Myocyte (in vitro differentiated cells): ENCODE measurements at regions not wholly inside any gene's neighbourhood (a gene's known extent, or its start where the extent isn't known, plus 50 kb on each side); places are given as distances from the start of the nearest gene placed in this dataset.
"Not testable (repeated sequence)": the region's sequence is repeated elsewhere in the genome, so short reads cannot be mapped to it uniquely, and the experiment has no call there.

Source experiments
- DNase-seq: peaks from one replicate; pipeline ENCODE4 v3.0.0-alpha.2; 2012; ENCODE audit warnings: low read depth

GRCh38 chr11:114928260-114928870 is 250.0 kb downstream of the NXPE2 start:
- no peak for DNase-seq

GRCh38 chr11:114929351-114930000 is 251.1 kb downstream of the NXPE2 start:
- no peak for DNase-seq

GRCh38 chr11:114938799-114939198 is 260.5 kb downstream of the NXPE2 start:
- no peak for DNase-seq

GRCh38 chr11:114942207-114942606 is 263.9 kb downstream of the NXPE2 start:
- DNase-seq: no peak

GRCh38 chr11:114949614-114950351 is 271.5 kb downstream of the NXPE2 start:
- no peak for DNase-seq

GRCh38 chr11:114953039-114953438 is 274.7 kb downstream of the NXPE2 start:
- DNase-seq: no peak

GRCh38 chr11:114955923-114956322 is 277.6 kb downstream of the NXPE2 start:
- DNase-seq: no peak

GRCh38 chr11:114956566-114956965 is 278.2 kb downstream of the NXPE2 start:
- DNase-seq: no peak

- no peak for DNase-seq
These were observed 281.7 kb downstream of the NXPE2 start for GRCh38 chr11:114959953-114960505.

- DNase-seq: not testable (repeated sequence)
These were observed 282.5 kb downstream of the NXPE2 start for GRCh38 chr11:114960819-114961218.

GRCh38 chr11:114964676-114965214 is 286.4 kb downstream of the NXPE2 start:
- DNase-seq: no peak

- no peak for DNase-seq
These were observed 292.8 kb downstream of the NXPE2 start for GRCh38 chr11:114970927-114971645.

GRCh38 chr11:114972105-114972504 is 293.8 kb downstream of the NXPE2 start:
- no peak for DNase-seq

- DNase-seq: no peak
These were observed 299.3 kb downstream of the NXPE2 start for GRCh38 chr11:114977651-114978050.

GRCh38 chr11:114982141-114982540 is 303.8 kb downstream of the NXPE2 start:
- DNase-seq: no peak

GRCh38 chr11:114984611-114985163 is 306.4 kb downstream of the NXPE2 start:
- no peak for DNase-seq

- DNase-seq: no peak
These were observed 308.0 kb downstream of the NXPE2 start for GRCh38 chr11:114986365-114986764.

GRCh38 chr11:114987186-114987760 is 308.9 kb downstream of the NXPE2 start:
- no peak for DNase-seq

GRCh38 chr11:114988644-114989043 is 310.3 kb downstream of the NXPE2 start:
- DNase-seq: no peak

- no peak for DNase-seq
These were observed 311.2 kb downstream of the NXPE2 start for GRCh38 chr11:114989536-114989935.

- no peak for DNase-seq
These were observed 327.3 kb downstream of the NXPE2 start for GRCh38 chr11:115005663-115006062.
